Epidermal melanocyte (primary cell): ENCODE measurements at regions not wholly inside any gene's neighbourhood (a gene's known extent, or its start where the extent isn't known, plus 50 kb on each side); places are given as distances from the start of the nearest gene placed in this dataset.

Experiments
- DNase-seq: peaks from one replicate; pipeline ENCODE4 v3.0.0; 2011; ENCODE audit warnings: low spot score; ENCODE audit not compliant: insufficient read length

GRCh38 chr11:57100638-57101331 lies 81.0 kb upstream of the LRRC55 start:
- DNase-seq = no peak

- DNase-seq = no peak
These were observed 77.7 kb upstream of the LRRC55 start for GRCh38 chr11:57103899-57104605.

- DNase-seq = no peak
These were observed 72.4 kb upstream of the LRRC55 start for GRCh38 chr11:57109331-57109730.

GRCh38 chr11:57111619-57112018 lies 70.1 kb upstream of the LRRC55 start:
- DNase-seq = no peak

GRCh38 chr11:57116654-57117053 lies 65.1 kb upstream of the LRRC55 start:
- no peak for DNase-seq

GRCh38 chr11:57120192-57120965 lies 61.4 kb upstream of the LRRC55 start:
- DNase-seq = no peak

- DNase-seq = no peak
These were observed 59.8 kb upstream of the LRRC55 start for GRCh38 chr11:57121996-57122395.

GRCh38 chr11:57123590-57123989 lies 58.2 kb upstream of the LRRC55 start:
- no peak for DNase-seq

GRCh38 chr11:57124505-57124904 lies 57.2 kb upstream of the LRRC55 start:
- DNase-seq = no peak

- no peak for DNase-seq
These were observed 56.8 kb upstream of the LRRC55 start for GRCh38 chr11:57124917-57125316.

GRCh38 chr11:57126766-57127400 lies 54.9 kb upstream of the LRRC55 start:
- DNase-seq = no peak

GRCh38 chr11:57131080-57131790 lies 50.5 kb upstream of the LRRC55 start:
- DNase-seq = no peak
